PC-9 (cell line): ENCODE measurements at regions not wholly inside any gene's neighbourhood (a gene's known extent, or its start where the extent isn't known, plus 50 kb on each side); places are given as distances from the start of the nearest gene placed in this dataset.
"Not testable (repeated sequence)": the region's sequence is repeated elsewhere in the genome, so short reads cannot be mapped to it uniquely, and the experiment has no call there.

Experiments used
- CTCF ChIP-seq: fragments of 200-600 bp; sonication (generic); conservative IDR thresholded peaks from 2 replicates; pipeline ENCODE4 v1.6.1; 2017; ENCODE audit warnings: mixed run types, antibody characterized with exemption, mild to moderate bottlenecking, moderate library complexity
- EZH2 ChIP-seq: fragments of 200-600 bp; sonication (generic); IDR thresholded peaks from 2 replicates; pipeline ENCODE4 v1.8.0; 2017; ENCODE audit warnings: antibody characterized with exemption, low read depth

GRCh38 chr6:11443125-11443524, 94.4 kb upstream of the TMEM170B start:
- TF ChIP-seq CTCF, EZH2: not testable (repeated sequence)
